GM06990 (cell line): ENCODE measurements at regions not wholly inside any gene's neighbourhood (a gene's known extent, or its start where the extent isn't known, plus 50 kb on each side); places are given as distances from the start of the nearest gene placed in this dataset.

Experiments used
- DNase-seq: peaks from one replicate; pipeline ENCODE4 v3.0.0-alpha.2; 2011; ENCODE audit not compliant: insufficient read length; ENCODE audit errors: extremely low read depth
- H3K27me3 ChIP-seq: replicated peaks from 2 replicates; pipeline ENCODE4 v1.6.0; 2011; ENCODE audit warnings: low read length; ENCODE audit not compliant: control insufficient read depth, insufficient read depth
- H3K36me3 ChIP-seq: 2 replicates; pipeline ENCODE4 v1.5.1; 2011; ENCODE audit warnings: low read length; ENCODE audit not compliant: control insufficient read depth, insufficient read depth
- H3K4me3 ChIP-seq: replicated peaks from 2 replicates; pipeline ENCODE4 v1.5.1; 2011; ENCODE audit warnings: low read depth, mild to moderate bottlenecking, control low read depth, low read length
- CTCF ChIP-seq: IDR thresholded peaks from 2 replicates; pipeline ENCODE4 v1.5.1; 2011; ENCODE audit warnings: low read length, control low read depth, mild to moderate bottlenecking, inconsistent platforms; ENCODE audit not compliant: insufficient read depth, poor library complexity, severe bottlenecking

DNA sequence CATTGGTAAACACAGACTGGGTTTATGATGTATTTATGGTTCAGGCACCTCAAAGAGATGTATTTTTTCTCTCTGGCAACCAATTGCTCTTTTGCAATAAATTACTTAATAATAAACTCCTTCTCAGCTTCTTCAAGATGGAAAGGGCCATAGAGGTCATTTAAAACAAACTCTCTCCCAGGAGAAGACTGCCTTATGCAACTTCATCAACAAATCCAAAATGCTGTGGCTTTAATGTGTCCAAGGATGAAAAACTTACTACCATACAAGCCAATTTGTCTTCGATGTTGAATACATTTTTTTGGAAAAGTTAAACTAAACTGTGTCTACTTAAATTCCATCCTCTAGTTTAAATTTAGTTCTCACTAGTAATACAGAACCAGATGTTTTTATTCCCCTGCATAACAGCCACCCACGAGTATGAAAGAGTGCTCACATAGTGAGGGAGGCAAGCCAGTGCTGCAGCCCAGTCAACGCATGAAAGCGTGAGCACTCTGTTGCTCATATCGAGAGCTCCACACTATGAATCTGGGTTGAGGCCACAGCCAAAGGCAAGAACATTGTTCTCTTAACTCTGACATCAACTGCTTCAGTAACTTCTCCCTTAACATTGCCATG, 761.3 kb upstream of the GRM7 start:
- no peak for TF ChIP-seq CTCF

DNA sequence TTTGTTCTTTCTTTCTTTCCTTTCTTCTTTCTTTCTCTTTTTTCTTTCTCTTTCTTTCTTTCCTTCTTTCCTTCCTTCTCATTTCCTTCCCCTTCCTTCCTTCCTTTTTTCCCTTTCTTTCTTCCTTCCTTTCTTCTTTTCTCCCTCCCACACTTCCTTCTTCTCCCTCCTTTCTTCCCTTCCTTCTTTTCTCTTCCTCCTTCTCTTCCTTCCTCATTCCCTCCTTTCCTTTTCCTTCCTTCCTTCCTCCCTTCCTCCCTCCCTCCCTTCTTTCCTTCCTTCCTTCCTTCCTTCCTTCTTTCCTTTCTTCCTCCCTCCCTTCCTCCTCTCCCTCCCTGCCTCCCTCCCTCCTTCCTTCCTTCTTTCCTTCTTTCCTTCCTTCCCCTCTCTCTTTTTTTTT, 755.7 kb upstream of the GRM7 start:
- no peak for DNase-seq
- no peaks in the 10 kb centered on the region for H3K36me3 ChIP-seq

More for the DNA sequence above, 761.3 kb upstream of the GRM7 start:
- Histone ChIP-seq H3K27me3 (no peaks in the 10 kb centered on the region), H3K4me3 (no peak overlapping the region), H3K36me3 (no peaks in the 10 kb centered on the region)
- DNase-seq: no peak

GRCh38 chr3:6108957-6109356, 752.0 kb upstream of the GRM7 start:
- H3K4me3 ChIP-seq: no peak overlapping the region
- TF ChIP-seq CTCF: no peak
- no peaks in the 10 kb centered on the region for H3K27me3 ChIP-seq
- H3K36me3 ChIP-seq: no peaks in the 10 kb centered on the region
- DNase-seq: no peak

More for the DNA sequence above, 755.7 kb upstream of the GRM7 start:
- no peak overlapping the region for H3K4me3 ChIP-seq
- no peaks in the 10 kb centered on the region for H3K27me3 ChIP-seq
- no peak for TF ChIP-seq CTCF

- no peaks in the 10 kb centered on the region for H3K27me3 ChIP-seq
- TF ChIP-seq CTCF: peak; percentile 12
Observed at GRCh38 chr3:6110451-6110850, 750.5 kb upstream of the GRM7 start.

DNA sequence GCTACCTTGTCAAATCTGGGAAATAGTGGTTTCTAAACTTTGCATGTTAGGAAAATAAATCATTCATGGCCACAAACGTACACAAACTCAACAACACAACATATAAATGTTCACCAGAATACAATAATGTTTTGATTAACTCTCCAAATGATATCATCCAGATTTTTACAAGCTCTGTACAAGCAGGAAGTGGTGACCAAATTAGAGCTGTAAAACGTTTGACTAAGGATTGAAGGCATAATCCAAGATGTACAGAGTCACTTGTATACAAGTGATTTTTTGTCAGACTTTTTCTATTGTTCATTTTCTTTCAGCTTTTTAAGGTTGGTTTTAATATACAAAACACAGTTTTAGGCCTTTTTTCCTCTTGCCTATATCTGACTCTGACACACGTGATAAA, 748.4 kb upstream of the GRM7 start:
- no peak for TF ChIP-seq CTCF
- DNase-seq: no peak
- H3K27me3 ChIP-seq: no peaks in the 10 kb centered on the region
- no peak overlapping the region for H3K4me3 ChIP-seq
- no peaks in the 10 kb centered on the region for H3K36me3 ChIP-seq

More at GRCh38 chr3:6110451-6110850, 750.5 kb upstream of the GRM7 start:
- DNase-seq: no peak
- no peaks in the 10 kb centered on the region for H3K36me3 ChIP-seq
- H3K4me3 ChIP-seq: no peak overlapping the region

DNA sequence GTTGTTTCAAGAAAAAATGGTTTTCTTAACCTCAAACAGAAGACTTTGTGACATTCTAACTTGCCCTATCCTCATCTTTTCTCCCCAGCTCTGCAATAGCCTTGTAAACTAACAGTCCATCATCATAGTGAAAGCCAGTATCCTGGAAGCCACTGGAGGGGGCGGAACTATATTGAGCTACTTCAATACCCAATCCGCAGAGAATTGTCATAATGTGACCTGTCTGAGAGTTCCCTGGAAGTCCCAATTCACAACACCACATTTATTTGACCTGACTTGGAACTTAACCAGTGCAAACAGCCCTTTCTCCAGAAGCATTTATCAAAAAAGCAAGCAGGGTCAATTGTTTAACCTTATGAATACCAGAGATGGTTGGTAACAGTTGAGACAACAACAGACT, 747.6 kb upstream of the GRM7 start:
- H3K4me3 ChIP-seq: no peak overlapping the region
- DNase-seq: no peak
- H3K36me3 ChIP-seq: no peaks in the 10 kb centered on the region
- no peaks in the 10 kb centered on the region for H3K27me3 ChIP-seq
- no peak for TF ChIP-seq CTCF
